K562 (cell line): ENCODE measurements at regions not wholly inside any gene's neighbourhood (a gene's known extent, or its start where the extent isn't known, plus 50 kb on each side); places are given as distances from the start of the nearest gene placed in this dataset.

ENCODE experiments used
- ATAC-seq: fragments of 200-7000 bp; cut with Tn5 transposase; 3 replicates; pipeline ENCODE4 v1.9.1; 2020; ENCODE audit warnings: moderate library complexity
- BruUV-seq: library from RNA; stranded (reverse); fragments of 400-500 nt; replicated peaks from 2 replicates; lab custom pipeline; 2021; lab: Mats Ljungman, UMichigan
- CTCF ChIA-PET: fragments of 300-600 bp; formaldehyde crosslinking; extraction: SDS; loops from one replicate; lab custom pipeline; 2021; ENCODE audit warnings: low intra/inter-chr PET ratio; lab: Yijun Ruan, JAX
- POLR2A ChIA-PET: fragments of 300-600, 350-650 bp; sonication (Branson Sonifier 250); formaldehyde crosslinking; extraction: SDS; loops from one replicate; lab custom pipeline; 2021; ENCODE audit warnings: antibody characterized with exemption, inconsistent platforms; lab: Yijun Ruan, JAX
- DNase-seq, 4 experiments: peaks; one replicate each; pipeline versions ENCODE4 v3.0.0 to v3.0.0-alpha.2; 2011 to 2018; ENCODE audit warnings: low spot score in 3 of 4, mixed read lengths in 3 of 4; ENCODE audit errors: extremely low read depth in 1 of 4
- FAIRE-seq: peaks from 2 replicates; lab custom pipeline; 2011; peaks lifted over from hg19 to GRCh38; lab: Jason Lieb, UNC
- H2AFZ ChIP-seq: 2 replicates; pipeline ENCODE4 v1.6.0; 2011; ENCODE audit warnings: low read depth, low read length, control low read depth, inconsistent platforms
- H3K27ac ChIP-seq: fragments of 200-600 bp; 3 replicates; pipeline ENCODE4 v1.8.0; 2011; ENCODE audit warnings: low read depth, mild to moderate bottlenecking, control low read depth, inconsistent platforms, low read length, moderate library complexity, mixed read lengths; ENCODE audit errors: extremely low read depth
- H3K27me3 ChIP-seq, 2 experiments: fragments of 300-600 bp in 1 of 2; 2 replicates in 1 of 2; 3 replicates in 1 of 2; pipeline versions ENCODE4 v1.6.0 to v1.8.0; 2011; ENCODE audit warnings: inconsistent platforms in 2 of 2, low read length in 2 of 2, mild to moderate bottlenecking in 1 of 2, mixed read lengths in 1 of 2, moderate library complexity in 1 of 2; ENCODE audit not compliant: control insufficient read depth in 2 of 2, insufficient read depth in 2 of 2
- H3K36me3 ChIP-seq: fragments of 300-600 bp; 3 replicates; pipeline ENCODE4 v1.8.0; 2011; ENCODE audit warnings: mild to moderate bottlenecking, low read length, inconsistent platforms; ENCODE audit not compliant: control insufficient read depth, insufficient read depth
- H3K4me1 ChIP-seq, 2 experiments: fragments of 200-600 bp in 1 of 2; replicated peaks in 1 of 2; 2 replicates in 1 of 2; 3 replicates in 1 of 2; pipeline versions ENCODE4 v1.5.1 to v1.8.0; 2011; ENCODE audit warnings: inconsistent platforms in 2 of 2, low read length in 2 of 2, mild to moderate bottlenecking in 1 of 2, mixed read lengths in 1 of 2, moderate library complexity in 1 of 2; ENCODE audit not compliant: control insufficient read depth in 2 of 2, insufficient read depth in 2 of 2
- H3K4me2 ChIP-seq: 2 replicates; pipeline ENCODE4 v1.6.1; 2011; ENCODE audit warnings: low read length, control low read depth, inconsistent platforms, mixed read lengths; ENCODE audit not compliant: insufficient read depth
- H3K4me3 ChIP-seq: fragments of 200-600 bp; sonication (generic), shearing (Covaris generic); 2 replicates; pipeline ENCODE4 v1.5.1; 2016; ENCODE audit warnings: control low read depth, inconsistent platforms
- H3K79me2 ChIP-seq: fragments of 200-600 bp; 3 replicates; pipeline ENCODE4 v1.8.0; 2011; ENCODE audit warnings: low read length, inconsistent platforms; ENCODE audit not compliant: control insufficient read depth, insufficient read depth
- H3K9ac ChIP-seq, 2 experiments: 2 replicates each; pipeline versions ENCODE4 v1.6.0 to v1.6.1; 2011; ENCODE audit warnings: low read depth in 2 of 2, low read length in 2 of 2, control low read depth in 1 of 2, inconsistent platforms in 1 of 2, mild to moderate bottlenecking in 1 of 2, mixed read lengths in 1 of 2; ENCODE audit not compliant: insufficient read depth in 1 of 2
- H3K9me1 ChIP-seq: one replicate; pipeline ENCODE4 v1.6.0; 2011; ENCODE audit warnings: inconsistent platforms, mild to moderate bottlenecking, low read length, moderate library complexity; ENCODE audit not compliant: control insufficient read depth, insufficient read depth
- H3K9me3 ChIP-seq: replicated peaks from 2 replicates; pipeline ENCODE4 v1.5.1; 2011; ENCODE audit warnings: low read depth, low read length, inconsistent platforms; ENCODE audit not compliant: control insufficient read depth, insufficient read depth
- H4K20me1 ChIP-seq: replicated peaks from 2 replicates; pipeline ENCODE4 v1.6.1; 2011; ENCODE audit warnings: low read length, inconsistent platforms, mixed read lengths; ENCODE audit not compliant: control insufficient read depth, insufficient read depth
- AFF4 ChIP-seq: sonication (generic); formaldehyde crosslinking; IDR thresholded peaks from 2 replicates; pipeline ENCODE4 v1.8.0; 2023; ENCODE audit warnings: mild to moderate bottlenecking, missing genetic modification reagents
- BRCA1 ChIP-seq, 2 experiments: fragments of 450-650 bp in 1 of 2; sonication (generic) in 1 of 2; formaldehyde crosslinking in 1 of 2; IDR thresholded peaks; 2 replicates each; pipeline versions ENCODE4 v1.5.0 to v1.6.1; 2017 to 2020; ENCODE audit warnings: mild to moderate bottlenecking in 1 of 2, missing genetic modification reagents in 1 of 2
- CSDE1 ChIP-seq, 2 experiments: fragments of 450-650 bp; IDR thresholded peaks; 2 replicates each; pipeline ENCODE4 v1.6.1; 2016; ENCODE audit warnings: mild to moderate bottlenecking in 1 of 2
- EWSR1 ChIP-seq: fragments of 450-650 bp; IDR thresholded peaks from 2 replicates; pipeline ENCODE4 v1.6.1; 2018; ENCODE audit warnings: borderline replicate concordance, mild to moderate bottlenecking, low read depth, moderate library complexity; ENCODE audit not compliant: partially characterized antibody
- HMGN3 ChIP-seq: IDR thresholded peaks from 2 replicates; pipeline ENCODE4 v1.6.1; 2011; ENCODE audit warnings: borderline replicate concordance, low read depth, mild to moderate bottlenecking, mixed read lengths, low read length; ENCODE audit not compliant: insufficient read length; ENCODE audit errors: extremely low read depth
- KAT7 ChIP-seq: sonication (generic); formaldehyde crosslinking; IDR thresholded peaks from 2 replicates; pipeline ENCODE4 v1.8.0; 2022; ENCODE audit warnings: missing genetic modification reagents, mild to moderate bottlenecking, borderline replicate concordance
- LEF1 ChIP-seq: fragments of 450-650 bp; IDR thresholded peaks from 2 replicates; pipeline ENCODE4 v1.6.1; 2016; ENCODE audit warnings: mild to moderate bottlenecking
- MTF1 ChIP-seq: fragments of 250-450 bp; sonication (Bioruptor Pico); IDR thresholded peaks from 2 replicates; pipeline ENCODE4 v1.9.0; 2021; ENCODE audit warnings: moderate library complexity, mild to moderate bottlenecking, inconsistent platforms, borderline replicate concordance
- NRF1 ChIP-seq, 2 experiments: fragments of 450-650 bp; IDR thresholded peaks in 1 of 2; conservative IDR thresholded peaks in 1 of 2; 2 replicates each; pipeline ENCODE4 v1.6.1; 2014; ENCODE audit warnings: mild to moderate bottlenecking in 2 of 2
- POLR2AphosphoS2 ChIP-seq: IDR thresholded peaks from 2 replicates; pipeline ENCODE4 v1.6.1; 2012; ENCODE audit warnings: low read length, improper control_type of control experiment
- RBM15 ChIP-seq: fragments of 200-400 bp; formaldehyde crosslinking; IDR thresholded peaks from 2 replicates; pipeline ENCODE4 v1.6.1; 2018; ENCODE audit warnings: mild to moderate bottlenecking, low read length, moderate library complexity; ENCODE audit not compliant: insufficient read depth
- SMAD4 ChIP-seq: fragments of 250-450 bp; sonication (Bioruptor Pico); conservative IDR thresholded peaks from 2 replicates; pipeline ENCODE4 v1.8.0; 2021; ENCODE audit warnings: inconsistent platforms, mild to moderate bottlenecking, moderate library complexity
- SMARCE1 ChIP-seq: fragments of 450-650 bp; IDR thresholded peaks from 2 replicates; pipeline ENCODE4 v1.7.1; 2016; ENCODE audit warnings: mild to moderate bottlenecking
- SUPT5H ChIP-seq: fragments of 450-650 bp; IDR thresholded peaks from 2 replicates; pipeline ENCODE4 v1.6.1; 2016
- ZNF133 ChIP-seq: fragments of 250-450 bp; sonication (Bioruptor Pico); IDR thresholded peaks from 2 replicates; pipeline ENCODE4 v1.4.0; 2020; ENCODE audit warnings: mild to moderate bottlenecking
- ZNF224 ChIP-seq: sonication (generic); formaldehyde crosslinking; IDR thresholded peaks from 2 replicates; pipeline ENCODE4 v1.8.0; 2022; ENCODE audit warnings: mild to moderate bottlenecking, missing genetic modification reagents
- ZNF384 ChIP-seq: IDR thresholded peaks from 2 replicates; pipeline ENCODE4 v1.6.1; 2012; ENCODE audit warnings: low read depth, low read length, improper control_type of control experiment
- ZNF449 ChIP-seq: fragments of 250-450 bp; sonication (Bioruptor Pico); IDR thresholded peaks from 2 replicates; pipeline ENCODE4 v1.8.0; 2022; ENCODE audit warnings: moderate library complexity, mild to moderate bottlenecking, inconsistent platforms
- ZNF778 ChIP-seq: fragments of 450-650 bp; formaldehyde crosslinking; IDR thresholded peaks from 2 replicates; pipeline ENCODE4 v1.4.0; 2020; ENCODE audit warnings: mild to moderate bottlenecking, moderate library complexity
- ZSCAN29 ChIP-seq: fragments of 450-650 bp; IDR thresholded peaks from 2 replicates; pipeline ENCODE4 v1.6.1; 2017
- WGBS: fragments of 100-300 bp; shearing (Covaris generic); methylation state at CpG from one replicate; pipeline ENCODE4 v1.1.6; 2016; ENCODE audit warnings: low coverage, mixed read lengths; ENCODE audit not compliant: insufficient coverage; ENCODE audit errors: missing lambda C conversion rate; 5-methylcytosine and 5-hydroxymethylcytosine counted together
- in situ Hi-C: fragments of 300-500 bp; cut with MboI; formaldehyde crosslinking; loops from 4 replicates; pipeline ENCODE4 v1.15.0; 2018; ENCODE audit warnings: inconsistent platforms, mixed read lengths
- intact Hi-C: fragments of 100-400 bp; cut with micrococcal nuclease; formaldehyde crosslinking; loops from 2 replicates; pipeline ENCODE4 v1.14.2; 2022

GRCh38 chr4:123110685-123111084, 188.3 kb upstream of the NUDT6 start (continued):
- TF ChIP-seq KAT7 (CRISPR knock-in tag) (no peak), ZNF133 (no peak), LEF1 (no peak), SMARCE1 (no peak), ZNF449 (CRISPR knock-in tag) (no peak), AFF4 (CRISPR knock-in tag) (no peak)
- TF ChIP-seq, all 486 proteins: peak for 0

- H4K20me1 ChIP-seq = no peaks in the 10 kb centered on the region
- H3K4me1 ChIP-seq = peaks cover 0 to 4% of the 10 kb centered on the region in 2 experiments; a peak in 1 of 5 replicates
- in situ Hi-C loops = no loop called here
- H3K27me3 ChIP-seq = no peaks in the 10 kb centered on the region
- no peak for DNase-seq
- no peak overlapping the region for H3K4me2 ChIP-seq
- no peak overlapping the region for H2AFZ ChIP-seq
- WGBS = 86% methylated on average over 3 of the region's 3 CpGs
- no peaks in the 10 kb centered on the region for H3K9me1 ChIP-seq
- FAIRE-seq = no peak
- ChIA-PET POLR2A (no interaction called here), CTCF (no interaction called here)
- no peak overlapping the region for H3K9ac ChIP-seq
- intact Hi-C loops = no loop called here
- no peak for ATAC-seq
- H3K9me3 ChIP-seq = no peaks in the 10 kb centered on the region
- H3K36me3 ChIP-seq = peaks cover 3% of the 10 kb centered on the region; the same call in 1 of the 3 replicates
- no peak overlapping the region for H3K4me3 ChIP-seq
- no peaks in the 10 kb centered on the region for H3K79me2 ChIP-seq
- no peak overlapping the region for H3K27ac ChIP-seq
- no TSS peak for BruUV-seq
- no peak for TF ChIP-seq POLR2AphosphoS2
- TF ChIP-seq ZNF778 (CRISPR knock-in tag) = no peak
- no peak for TF ChIP-seq ZNF224
- TF ChIP-seq ZNF384 = no peak
- no peak for TF ChIP-seq CSDE1 (IDR thresholded peaks at IDR 0.05)
- TF ChIP-seq ZSCAN29 = no peak
- no peak for TF ChIP-seq RBM15
- no peak for TF ChIP-seq MTF1
- no peak for TF ChIP-seq BRCA1 (IDR thresholded peaks at IDR 0.05)
- TF ChIP-seq BRCA1 (CRISPR knock-in tag; IDR thresholded peaks at IDR 0.05) = no peak
- no peak for TF ChIP-seq EWSR1
- no peak for TF ChIP-seq SMAD4 (CRISPR knock-in tag)
- no peak for TF ChIP-seq SUPT5H
- TF ChIP-seq HMGN3 = no peak
- TF ChIP-seq NRF1 (conservative IDR thresholded peaks at IDR 0.05 in 1 of 2, IDR thresholded peaks at IDR 0.05 in 1 of 2) = no peak
These were observed 190.8 kb upstream of the NUDT6 start for GRCh38 chr4:123113155-123113554.
